ENCODE measurements at regions not wholly inside any gene's neighbourhood (a gene's known extent, or its start where the extent isn't known, plus 50 kb on each side); places are given as distances from the start of the nearest gene placed in this dataset.
"Not testable (repeated sequence)": the region's sequence is repeated elsewhere in the genome, so short reads cannot be mapped to it uniquely, and the experiment has no call there.

GRCh38 chr13:85142351-85142927 is 656.8 kb downstream of the SLITRK6 start:
- intact Hi-C loops (cut with micrococcal nuclease), result no loop called here
- Mint-ChIP-seq H3K4me3 (no peak overlapping the region), H3K9me3 (peaks cover 0 to 8% (median 3%) of the 10 kb centered on the region in 8 donors), H3K36me3 (no peaks in the 10 kb centered on the region), H3K27ac (no peak overlapping the region), H3K27me3 (no peaks in the 10 kb centered on the region), H3K4me1 (no peaks in the 10 kb centered on the region)
- DNase-seq, result no peak
- no peaks in the 10 kb centered on the region for H3K36me3 ChIP-seq (ENCODE audit: insufficient read depth, low read length)
- H3K27ac ChIP-seq (ENCODE audit: low read depth, low read length), result no peak overlapping the region
- H3K27me3 ChIP-seq (ENCODE audit: insufficient read depth, low read length), result no peaks in the 10 kb centered on the region
- ChIA-PET POLR2A (ENCODE audit: partially characterized antibody) (no interaction called here), CTCF (ENCODE audit: partially characterized antibody) (no interaction called here)
- H3K4me3 ChIP-seq (ENCODE audit: low read length in 2 of 2), result no peak overlapping the region
- no peaks in the 10 kb centered on the region for H3K4me1 ChIP-seq (ENCODE audit: insufficient read depth, low read length)
- H3K9me3 ChIP-seq (ENCODE audit: control insufficient read depth in 1 of 2, low read length in 2 of 2), result no peaks in the 10 kb centered on the region

GRCh38 chr13:85141401-85141800 is 657.8 kb downstream of the SLITRK6 start:
- ChIA-PET POLR2A (ENCODE audit: partially characterized antibody) (no interaction called here), CTCF (ENCODE audit: partially characterized antibody) (no interaction called here)
- intact Hi-C loops (cut with micrococcal nuclease), result no loop called here
- H3K4me1 Mint-ChIP-seq, result no peaks in the 10 kb centered on the region
- no peak overlapping the region for H3K27ac Mint-ChIP-seq
- Histone ChIP-seq H3K4me1 (ENCODE audit: insufficient read depth, low read length) (no peaks in the 10 kb centered on the region), H3K4me3 (ENCODE audit: low read length in 2 of 2) (no peak overlapping the region), H3K36me3 (ENCODE audit: insufficient read depth, low read length) (no peaks in the 10 kb centered on the region), H3K9me3 (ENCODE audit: control insufficient read depth in 1 of 2, low read length in 2 of 2) (no peaks in the 10 kb centered on the region), H3K27ac (ENCODE audit: low read depth, low read length) (no peak overlapping the region), H3K27me3 (ENCODE audit: insufficient read depth, low read length) (no peaks in the 10 kb centered on the region)
- H3K27me3 Mint-ChIP-seq, result no peaks in the 10 kb centered on the region
- H3K9me3 Mint-ChIP-seq, result peaks cover 0 to 8% (median 3%) of the 10 kb centered on the region in 8 donors
- H3K4me3 Mint-ChIP-seq, result no peak overlapping the region
- no peaks in the 10 kb centered on the region for H3K36me3 Mint-ChIP-seq
- no peak for DNase-seq

- no peaks in the 10 kb centered on the region for H3K9me3 ChIP-seq (ENCODE audit: control insufficient read depth in 1 of 2, low read length in 2 of 2)
- CTCF ChIA-PET (ENCODE audit: partially characterized antibody), result no interaction called here
- no peak overlapping the region for H3K4me3 ChIP-seq (ENCODE audit: low read length in 2 of 2)
- Mint-ChIP-seq H3K9me3 (peaks cover 0 to 8% (median 3%) of the 10 kb centered on the region in 8 donors), H3K27me3 (no peaks in the 10 kb centered on the region), H3K4me3 (no peak overlapping the region), H3K36me3 (no peaks in the 10 kb centered on the region), H3K27ac (no peak overlapping the region), H3K4me1 (no peaks in the 10 kb centered on the region)
- POLR2A ChIA-PET (ENCODE audit: partially characterized antibody), result no interaction called here
- no peaks in the 10 kb centered on the region for H3K27me3 ChIP-seq (ENCODE audit: insufficient read depth, low read length)
- H3K36me3 ChIP-seq (ENCODE audit: insufficient read depth, low read length), result no peaks in the 10 kb centered on the region
- intact Hi-C loops (cut with micrococcal nuclease), result no loop called here
- no peak overlapping the region for H3K27ac ChIP-seq (ENCODE audit: low read depth, low read length)
- no peaks in the 10 kb centered on the region for H3K4me1 ChIP-seq (ENCODE audit: insufficient read depth, low read length)
- DNase-seq, result no peak
Observed at GRCh38 chr13:85140192-85140591, 659.0 kb downstream of the SLITRK6 start.

DNA sequence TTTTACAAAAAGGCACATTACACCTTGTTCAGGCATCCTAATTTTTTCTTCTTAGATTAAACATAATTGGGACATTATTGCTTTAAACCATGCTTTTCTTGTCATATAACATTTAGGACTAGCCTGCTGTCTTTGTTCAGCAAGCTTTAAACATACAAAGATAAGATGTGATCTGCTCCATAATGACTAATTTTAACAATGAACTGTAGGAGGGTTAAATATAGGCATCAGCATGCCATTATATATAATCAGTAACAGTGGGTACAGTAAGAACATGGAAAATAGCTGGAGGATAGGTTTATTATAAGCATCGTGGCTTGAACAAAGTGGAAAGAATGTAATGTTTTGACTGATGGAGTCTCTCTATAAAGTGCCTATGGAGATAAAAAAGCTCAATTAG is 661.7 kb downstream of the SLITRK6 start:
- intact Hi-C loops (cut with micrococcal nuclease), result no loop called here
- Mint-ChIP-seq H3K9me3 (peaks cover 0 to 10% (median 4%) of the 10 kb centered on the region in 8 donors), H3K36me3 (no peaks in the 10 kb centered on the region), H3K27ac (no peak overlapping the region), H3K4me3 (no peak overlapping the region), H3K27me3 (no peaks in the 10 kb centered on the region), H3K4me1 (no peaks in the 10 kb centered on the region)
- POLR2A ChIA-PET (ENCODE audit: partially characterized antibody), result no interaction called here
- Histone ChIP-seq H3K27me3 (ENCODE audit: insufficient read depth, low read length) (no peaks in the 10 kb centered on the region), H3K4me3 (ENCODE audit: low read length in 2 of 2) (no peak overlapping the region), H3K4me1 (ENCODE audit: insufficient read depth, low read length) (no peaks in the 10 kb centered on the region), H3K27ac (ENCODE audit: low read depth, low read length) (no peak overlapping the region), H3K9me3 (ENCODE audit: control insufficient read depth in 1 of 2, low read length in 2 of 2) (no peaks in the 10 kb centered on the region), H3K36me3 (ENCODE audit: insufficient read depth, low read length) (no peaks in the 10 kb centered on the region)
- no peak for DNase-seq
- CTCF ChIA-PET (ENCODE audit: partially characterized antibody), result no interaction called here

GRCh38 chr13:85132986-85133385 is 666.2 kb downstream of the SLITRK6 start:
- Mint-ChIP-seq H3K27me3 (no peaks in the 10 kb centered on the region), H3K27ac (no peak overlapping the region), H3K4me1 (no peaks in the 10 kb centered on the region), H3K9me3 (peaks cover 0 to 12% (median 2%) of the 10 kb centered on the region in 8 donors), H3K4me3 (no peak overlapping the region), H3K36me3 (no peaks in the 10 kb centered on the region)
- no peak overlapping the region for H3K4me3 ChIP-seq (ENCODE audit: low read length in 2 of 2)
- no peak overlapping the region for H3K27ac ChIP-seq (ENCODE audit: low read depth, low read length)
- no peaks in the 10 kb centered on the region for H3K9me3 ChIP-seq (ENCODE audit: control insufficient read depth in 1 of 2, low read length in 2 of 2)
- H3K4me1 ChIP-seq (ENCODE audit: insufficient read depth, low read length), result no peaks in the 10 kb centered on the region
- intact Hi-C loops (cut with micrococcal nuclease), result no loop called here
- ChIA-PET POLR2A (ENCODE audit: partially characterized antibody) (no interaction called here), CTCF (ENCODE audit: partially characterized antibody) (no interaction called here)
- H3K36me3 ChIP-seq (ENCODE audit: insufficient read depth, low read length), result no peaks in the 10 kb centered on the region
- no peaks in the 10 kb centered on the region for H3K27me3 ChIP-seq (ENCODE audit: insufficient read depth, low read length)
- no peak for DNase-seq

DNA sequence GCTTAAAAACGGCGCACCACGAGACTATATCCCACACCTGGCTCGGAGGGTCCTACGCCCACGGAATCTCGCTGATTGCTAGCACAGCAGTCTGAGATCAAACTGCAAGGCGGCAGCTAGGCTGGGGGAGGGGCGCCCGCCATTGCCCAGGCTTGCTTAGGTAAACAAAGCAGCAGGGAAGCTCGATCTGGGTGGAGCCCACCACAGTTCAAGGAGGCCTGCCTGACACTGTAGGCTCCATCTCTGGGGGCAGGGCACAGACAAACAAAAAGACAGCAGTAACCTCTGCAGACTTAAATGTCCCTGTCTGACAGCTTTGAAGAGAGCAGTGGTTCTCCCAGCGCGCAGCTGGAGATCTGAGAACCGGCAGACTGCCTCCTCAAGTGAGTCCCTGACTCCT is 675.7 kb downstream of the SLITRK6 start:
- H3K27ac Mint-ChIP-seq; H3K4me3 Mint-ChIP-seq; H3K36me3 Mint-ChIP-seq; H3K9me3 ChIP-seq (ENCODE audit: control insufficient read depth in 1 of 2, low read length in 2 of 2); CTCF ChIA-PET (ENCODE audit: partially characterized antibody); H3K27me3 Mint-ChIP-seq; H3K4me3 ChIP-seq (ENCODE audit: low read length in 2 of 2); DNase-seq; POLR2A ChIA-PET (ENCODE audit: partially characterized antibody); intact Hi-C loops (cut with micrococcal nuclease); H3K4me1 Mint-ChIP-seq; H3K27ac ChIP-seq (ENCODE audit: low read depth, low read length); H3K36me3 ChIP-seq (ENCODE audit: insufficient read depth, low read length); H3K4me1 ChIP-seq (ENCODE audit: insufficient read depth, low read length); H3K27me3 ChIP-seq (ENCODE audit: insufficient read depth, low read length): not testable (repeated sequence)
- peaks cover 0 to 13% (median 5%) of the 10 kb centered on the region in 8 donors for H3K9me3 Mint-ChIP-seq

DNA sequence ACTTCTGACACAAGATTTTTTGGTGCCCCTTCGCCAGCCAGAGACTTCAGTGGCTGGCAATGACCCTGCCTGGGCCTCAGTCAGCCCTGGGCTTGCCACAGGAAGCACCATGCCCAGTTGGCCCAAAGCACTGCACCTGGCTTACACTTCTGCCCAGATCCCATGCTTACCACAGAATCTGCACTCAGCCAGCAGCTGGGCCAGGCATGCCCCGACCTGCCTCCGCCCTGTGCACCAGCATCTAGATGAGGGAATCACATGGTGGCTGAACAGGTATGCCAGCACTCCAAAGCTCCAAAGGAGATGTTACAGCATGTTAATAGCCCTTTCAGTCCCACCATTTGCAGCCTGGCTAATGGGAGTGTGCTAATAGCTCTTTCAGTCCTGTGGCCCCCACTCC is 690.9 kb downstream of the SLITRK6 start:
- Mint-ChIP-seq H3K9me3 (peaks cover 0 to 10% (median 2%) of the 10 kb centered on the region in 8 donors), H3K27me3 (no peaks in the 10 kb centered on the region), H3K4me3 (no peak overlapping the region), H3K4me1 (no peaks in the 10 kb centered on the region), H3K27ac (no peak overlapping the region), H3K36me3 (no peaks in the 10 kb centered on the region)
- H3K27ac ChIP-seq (ENCODE audit: low read depth, low read length), result no peak overlapping the region
- no peak overlapping the region for H3K4me3 ChIP-seq (ENCODE audit: low read length in 2 of 2)
- intact Hi-C loops (cut with micrococcal nuclease), result no loop called here
- H3K4me1 ChIP-seq (ENCODE audit: insufficient read depth, low read length), result no peaks in the 10 kb centered on the region
- H3K9me3 ChIP-seq (ENCODE audit: control insufficient read depth in 1 of 2, low read length in 2 of 2), result no peaks in the 10 kb centered on the region
- CTCF ChIA-PET (ENCODE audit: partially characterized antibody), result no interaction called here
- POLR2A ChIA-PET (ENCODE audit: partially characterized antibody), result no interaction called here
- H3K36me3 ChIP-seq (ENCODE audit: insufficient read depth, low read length), result no peaks in the 10 kb centered on the region
- H3K27me3 ChIP-seq (ENCODE audit: insufficient read depth, low read length), result no peaks in the 10 kb centered on the region
- no peak for DNase-seq

- Mint-ChIP-seq H3K27me3 (no peaks in the 10 kb centered on the region), H3K4me3 (no peak overlapping the region), H3K27ac (no peak overlapping the region), H3K4me1 (no peaks in the 10 kb centered on the region), H3K36me3 (no peaks in the 10 kb centered on the region), H3K9me3 (peaks cover 4 to 19% (median 10%) of the 10 kb centered on the region in 8 donors)
- no peak for DNase-seq
- H3K27ac ChIP-seq (ENCODE audit: low read depth, low read length), result no peak overlapping the region
- H3K4me3 ChIP-seq (ENCODE audit: low read length in 2 of 2), result no peak overlapping the region
- ChIA-PET CTCF (ENCODE audit: partially characterized antibody) (no interaction called here), POLR2A (ENCODE audit: partially characterized antibody) (no interaction called here)
- H3K36me3 ChIP-seq (ENCODE audit: insufficient read depth, low read length), result no peaks in the 10 kb centered on the region
- no peaks in the 10 kb centered on the region for H3K27me3 ChIP-seq (ENCODE audit: insufficient read depth, low read length)
- no peaks in the 10 kb centered on the region for H3K9me3 ChIP-seq (ENCODE audit: control insufficient read depth in 1 of 2, low read length in 2 of 2)
- intact Hi-C loops (cut with micrococcal nuclease), result no loop called here
- no peaks in the 10 kb centered on the region for H3K4me1 ChIP-seq (ENCODE audit: insufficient read depth, low read length)
Observed at GRCh38 chr13:85099245-85099644, 700.0 kb downstream of the SLITRK6 start.
